HT1080 (cell line): ENCODE measurements at regions not wholly inside any gene's neighbourhood (a gene's known extent, or its start where the extent isn't known, plus 50 kb on each side); places are given as distances from the start of the nearest gene placed in this dataset.
"Not testable (repeated sequence)": the region's sequence is repeated elsewhere in the genome, so short reads cannot be mapped to it uniquely, and the experiment has no call there.

Experiments used
- DNase-seq: peaks from one replicate; pipeline ENCODE4 v3.0.0-alpha.2; 2015; ENCODE audit warnings: low read depth

- DNase-seq: no peak
Measured at GRCh38 chr7:126178865-126179264, 1073.9 kb downstream of the GRM8 start.

- no peak for DNase-seq
Measured at GRCh38 chr7:126177782-126178181, 1075.0 kb downstream of the GRM8 start.

- no peak for DNase-seq
Measured at GRCh38 chr7:126166645-126167044, 1086.1 kb downstream of the GRM8 start.

GRCh38 chr7:126163647-126164046 is 1089.1 kb downstream of the GRM8 start:
- DNase-seq: no peak

GRCh38 chr7:126157391-126157790 is 1095.3 kb downstream of the GRM8 start:
- no peak for DNase-seq

- DNase-seq: no peak
Measured at GRCh38 chr7:126150278-126150958, 1102.3 kb downstream of the GRM8 start.

- no peak for DNase-seq
Measured at GRCh38 chr7:126140858-126141466, 1111.8 kb downstream of the GRM8 start.

- DNase-seq: no peak
Measured at GRCh38 chr7:126119981-126120380, 1132.8 kb downstream of the GRM8 start.

GRCh38 chr7:126103582-126103981 is 1149.2 kb downstream of the GRM8 start:
- no peak for DNase-seq

- no peak for DNase-seq
Measured at GRCh38 chr7:126083014-126083413, 1153.4 kb upstream of the POT1 start.

GRCh38 chr7:126079581-126079980 is 1150.0 kb upstream of the POT1 start:
- no peak for DNase-seq

- no peak for DNase-seq
Measured at GRCh38 chr7:126079151-126079550, 1149.5 kb upstream of the POT1 start.

GRCh38 chr7:126065766-126066165 is 1136.1 kb upstream of the POT1 start:
- no peak for DNase-seq

- DNase-seq: no peak
Measured at GRCh38 chr7:126057979-126058378, 1128.4 kb upstream of the POT1 start.

- DNase-seq: not testable (repeated sequence)
Measured at GRCh38 chr7:126056613-126057012, 1127.0 kb upstream of the POT1 start.

GRCh38 chr7:126052229-126052628 is 1122.6 kb upstream of the POT1 start:
- no peak for DNase-seq

GRCh38 chr7:126044662-126045061 is 1115.0 kb upstream of the POT1 start:
- DNase-seq: no peak

GRCh38 chr7:126041472-126041871 is 1111.8 kb upstream of the POT1 start:
- no peak for DNase-seq

- no peak for DNase-seq
Measured at GRCh38 chr7:126040114-126041045, 1110.8 kb upstream of the POT1 start.

GRCh38 chr7:126026421-126027088 is 1096.9 kb upstream of the POT1 start:
- DNase-seq: peak; percentile 28

- no peak for DNase-seq
Measured at GRCh38 chr7:126022452-126022851, 1092.8 kb upstream of the POT1 start.

- DNase-seq: peak; percentile 59
Measured at GRCh38 chr7:126016722-126017121, 1087.1 kb upstream of the POT1 start.
